ENCODE measurements at regions not wholly inside any gene's neighbourhood (a gene's known extent, or its start where the extent isn't known, plus 50 kb on each side); places are given as distances from the start of the nearest gene placed in this dataset.

GRCh38 chr12:19034937-19035336, 94.6 kb upstream of the PLEKHA5 start:
- Histone ChIP-seq H3K4me3 (ENCODE audit: low read length) (no peak overlapping the region), H3K9ac (ENCODE audit: low read length) (no peak overlapping the region), H3K27me3 (replicated peaks; ENCODE audit: control insufficient read depth, insufficient read depth, low read length) (no peaks in the 10 kb centered on the region), H3K36me3 (ENCODE audit: control insufficient read depth, insufficient read depth, low read length, severe bottlenecking) (no peaks in the 10 kb centered on the region), H3K4me1 (ENCODE audit: control insufficient read depth, insufficient read depth, low read length) (peaks cover 23% of the 10 kb centered on the region), H3K9me3 (ENCODE audit: control insufficient read depth, low read length) (peaks cover 3% of the 10 kb centered on the region)
- DNase-seq (ENCODE audit: low read depth): no peak

- Histone ChIP-seq H3K27me3 (replicated peaks; ENCODE audit: control insufficient read depth, insufficient read depth, low read length) (no peaks in the 10 kb centered on the region), H3K4me3 (ENCODE audit: low read length) (no peak overlapping the region), H3K4me1 (ENCODE audit: control insufficient read depth, insufficient read depth, low read length) (peaks cover 21% of the 10 kb centered on the region), H3K36me3 (ENCODE audit: control insufficient read depth, insufficient read depth, low read length, severe bottlenecking) (no peaks in the 10 kb centered on the region), H3K9me3 (ENCODE audit: control insufficient read depth, low read length) (peaks cover 3% of the 10 kb centered on the region), H3K9ac (ENCODE audit: low read length) (no peak overlapping the region)
- DNase-seq (ENCODE audit: low read depth): peak; percentile 54
Measured at GRCh38 chr12:19035536-19035935, 94.0 kb upstream of the PLEKHA5 start.

- DNase-seq (ENCODE audit: low read depth): no peak
Measured at GRCh38 chr12:19036673-19037357, 92.7 kb upstream of the PLEKHA5 start.

GRCh38 chr12:19038209-19038608, 91.3 kb upstream of the PLEKHA5 start:
- no peak overlapping the region for H3K9ac ChIP-seq (ENCODE audit: low read length)
- DNase-seq (ENCODE audit: low read depth): no peak
- no peak overlapping the region for H3K4me3 ChIP-seq (ENCODE audit: low read length)
- no peaks in the 10 kb centered on the region for H3K9me3 ChIP-seq (ENCODE audit: control insufficient read depth, low read length)
- H3K4me1 ChIP-seq (ENCODE audit: control insufficient read depth, insufficient read depth, low read length): peaks cover 11% of the 10 kb centered on the region
- H3K36me3 ChIP-seq (ENCODE audit: control insufficient read depth, insufficient read depth, low read length, severe bottlenecking): no peaks in the 10 kb centered on the region
- no peaks in the 10 kb centered on the region for H3K27me3 ChIP-seq (replicated peaks; ENCODE audit: control insufficient read depth, insufficient read depth, low read length)

More at GRCh38 chr12:19036673-19037357, 92.7 kb upstream of the PLEKHA5 start:
- Histone ChIP-seq H3K36me3 (ENCODE audit: control insufficient read depth, insufficient read depth, low read length, severe bottlenecking) (no peaks in the 10 kb centered on the region), H3K27me3 (replicated peaks; ENCODE audit: control insufficient read depth, insufficient read depth, low read length) (no peaks in the 10 kb centered on the region), H3K4me3 (ENCODE audit: low read length) (no peak overlapping the region), H3K9ac (ENCODE audit: low read length) (no peak overlapping the region), H3K9me3 (ENCODE audit: control insufficient read depth, low read length) (peaks cover 3% of the 10 kb centered on the region), H3K4me1 (ENCODE audit: control insufficient read depth, insufficient read depth, low read length) (peaks cover 11% of the 10 kb centered on the region)

GRCh38 chr12:19039515-19039914, 90.0 kb upstream of the PLEKHA5 start:
- Histone ChIP-seq H3K27me3 (replicated peaks; ENCODE audit: control insufficient read depth, insufficient read depth, low read length) (no peaks in the 10 kb centered on the region), H3K9ac (ENCODE audit: low read length) (no peak overlapping the region), H3K4me1 (ENCODE audit: control insufficient read depth, insufficient read depth, low read length) (peaks cover 11% of the 10 kb centered on the region), H3K9me3 (ENCODE audit: control insufficient read depth, low read length) (no peaks in the 10 kb centered on the region), H3K36me3 (ENCODE audit: control insufficient read depth, insufficient read depth, low read length, severe bottlenecking) (no peaks in the 10 kb centered on the region), H3K4me3 (ENCODE audit: low read length) (no peak overlapping the region)
- DNase-seq (ENCODE audit: low read depth): no peak

GRCh38 chr12:19042221-19042620, 87.3 kb upstream of the PLEKHA5 start:
- H3K4me3 ChIP-seq (ENCODE audit: low read length): no peak overlapping the region
- no peak for DNase-seq (ENCODE audit: low read depth)

GRCh38 chr12:19044430-19044829, 85.1 kb upstream of the PLEKHA5 start:
- Histone ChIP-seq H3K4me1 (ENCODE audit: control insufficient read depth, insufficient read depth, low read length) (no peaks in the 10 kb centered on the region), H3K4me3 (ENCODE audit: low read length) (no peak overlapping the region), H3K36me3 (ENCODE audit: control insufficient read depth, insufficient read depth, low read length, severe bottlenecking) (no peaks in the 10 kb centered on the region), H3K27me3 (replicated peaks; ENCODE audit: control insufficient read depth, insufficient read depth, low read length) (no peaks in the 10 kb centered on the region), H3K9ac (ENCODE audit: low read length) (no peak overlapping the region), H3K9me3 (ENCODE audit: control insufficient read depth, low read length) (no peaks in the 10 kb centered on the region)
- DNase-seq (ENCODE audit: low read depth): no peak

More at GRCh38 chr12:19042221-19042620, 87.3 kb upstream of the PLEKHA5 start:
- Histone ChIP-seq H3K36me3 (ENCODE audit: control insufficient read depth, insufficient read depth, low read length, severe bottlenecking) (no peaks in the 10 kb centered on the region), H3K9me3 (ENCODE audit: control insufficient read depth, low read length) (no peaks in the 10 kb centered on the region), H3K9ac (ENCODE audit: low read length) (no peak overlapping the region), H3K27me3 (replicated peaks; ENCODE audit: control insufficient read depth, insufficient read depth, low read length) (no peaks in the 10 kb centered on the region), H3K4me1 (ENCODE audit: control insufficient read depth, insufficient read depth, low read length) (no peaks in the 10 kb centered on the region)

- no peak for DNase-seq (ENCODE audit: low read depth)
- H3K4me1 ChIP-seq (ENCODE audit: control insufficient read depth, insufficient read depth, low read length): no peaks in the 10 kb centered on the region
- H3K27me3 ChIP-seq (replicated peaks; ENCODE audit: control insufficient read depth, insufficient read depth, low read length): no peaks in the 10 kb centered on the region
- no peaks in the 10 kb centered on the region for H3K9me3 ChIP-seq (ENCODE audit: control insufficient read depth, low read length)
- no peaks in the 10 kb centered on the region for H3K36me3 ChIP-seq (ENCODE audit: control insufficient read depth, insufficient read depth, low read length, severe bottlenecking)
- H3K9ac ChIP-seq (ENCODE audit: low read length): no peak overlapping the region
- no peak overlapping the region for H3K4me3 ChIP-seq (ENCODE audit: low read length)
Measured at GRCh38 chr12:19044891-19045290, 84.6 kb upstream of the PLEKHA5 start.

- Histone ChIP-seq H3K4me3 (ENCODE audit: low read length) (no peak overlapping the region), H3K36me3 (ENCODE audit: control insufficient read depth, insufficient read depth, low read length, severe bottlenecking) (no peaks in the 10 kb centered on the region), H3K9ac (ENCODE audit: low read length) (no peak overlapping the region), H3K4me1 (ENCODE audit: control insufficient read depth, insufficient read depth, low read length) (no peaks in the 10 kb centered on the region), H3K27me3 (replicated peaks; ENCODE audit: control insufficient read depth, insufficient read depth, low read length) (no peaks in the 10 kb centered on the region), H3K9me3 (ENCODE audit: control insufficient read depth, low read length) (no peaks in the 10 kb centered on the region)
- DNase-seq (ENCODE audit: low read depth): peak; percentile 42
Measured at GRCh38 chr12:19045426-19045825, 84.1 kb upstream of the PLEKHA5 start.

- no peak overlapping the region for H3K4me3 ChIP-seq (ENCODE audit: low read length)
- no peak for DNase-seq (ENCODE audit: low read depth)
- no peaks in the 10 kb centered on the region for H3K36me3 ChIP-seq (ENCODE audit: control insufficient read depth, insufficient read depth, low read length, severe bottlenecking)
- no peaks in the 10 kb centered on the region for H3K4me1 ChIP-seq (ENCODE audit: control insufficient read depth, insufficient read depth, low read length)
- no peak overlapping the region for H3K9ac ChIP-seq (ENCODE audit: low read length)
- no peaks in the 10 kb centered on the region for H3K27me3 ChIP-seq (replicated peaks; ENCODE audit: control insufficient read depth, insufficient read depth, low read length)
- H3K9me3 ChIP-seq (ENCODE audit: control insufficient read depth, low read length): no peaks in the 10 kb centered on the region
Measured at GRCh38 chr12:19048943-19049342, 80.6 kb upstream of the PLEKHA5 start.

- H3K27me3 ChIP-seq (replicated peaks; ENCODE audit: control insufficient read depth, insufficient read depth, low read length): no peaks in the 10 kb centered on the region
- H3K9me3 ChIP-seq (ENCODE audit: control insufficient read depth, low read length): no peaks in the 10 kb centered on the region
- DNase-seq (ENCODE audit: low read depth): no peak
- no peaks in the 10 kb centered on the region for H3K4me1 ChIP-seq (ENCODE audit: control insufficient read depth, insufficient read depth, low read length)
- H3K4me3 ChIP-seq (ENCODE audit: low read length): no peak overlapping the region
- H3K9ac ChIP-seq (ENCODE audit: low read length): no peak overlapping the region
- H3K36me3 ChIP-seq (ENCODE audit: control insufficient read depth, insufficient read depth, low read length, severe bottlenecking): no peaks in the 10 kb centered on the region
Measured at GRCh38 chr12:19052689-19053088, 76.8 kb upstream of the PLEKHA5 start.

- H3K4me3 ChIP-seq (ENCODE audit: low read length): no peak overlapping the region
- H3K9ac ChIP-seq (ENCODE audit: low read length): no peak overlapping the region
- H3K4me1 ChIP-seq (ENCODE audit: control insufficient read depth, insufficient read depth, low read length): no peaks in the 10 kb centered on the region
- no peaks in the 10 kb centered on the region for H3K9me3 ChIP-seq (ENCODE audit: control insufficient read depth, low read length)
- no peaks in the 10 kb centered on the region for H3K27me3 ChIP-seq (replicated peaks; ENCODE audit: control insufficient read depth, insufficient read depth, low read length)
- H3K36me3 ChIP-seq (ENCODE audit: control insufficient read depth, insufficient read depth, low read length, severe bottlenecking): no peaks in the 10 kb centered on the region
- no peak for DNase-seq (ENCODE audit: low read depth)
Measured at GRCh38 chr12:19053218-19053617, 76.3 kb upstream of the PLEKHA5 start.
